ENCODE measurements at regions not wholly inside any gene's neighbourhood (a gene's known extent, or its start where the extent isn't known, plus 50 kb on each side); places are given as distances from the start of the nearest gene placed in this dataset.

DNA sequence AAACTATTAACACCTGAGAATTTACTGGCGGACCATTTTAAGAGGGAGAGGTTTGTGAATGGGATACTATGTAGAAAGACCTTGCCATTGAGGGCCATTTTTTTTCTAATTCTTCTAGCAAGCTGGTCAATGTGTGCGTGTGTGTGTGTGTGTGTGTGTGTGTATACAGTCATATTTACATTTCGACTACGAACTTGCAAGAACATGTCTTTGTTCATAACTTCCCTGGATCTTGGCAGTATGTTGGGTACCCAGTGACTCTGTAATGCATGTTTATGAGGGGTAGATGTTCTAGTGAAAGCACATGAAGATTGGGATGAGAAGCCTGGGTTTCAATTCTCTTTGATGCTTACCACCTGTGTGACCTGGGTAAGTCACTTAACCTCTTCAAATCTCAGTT, 133.6 kb downstream of the UBE2E3 start:
- DNase-seq (ENCODE audit: low read depth): no peak

GRCh38 chr2:181116261-181116660, 135.9 kb downstream of the UBE2E3 start:
- DNase-seq (ENCODE audit: low read depth): no peak

GRCh38 chr2:181117206-181117925, 137.0 kb downstream of the UBE2E3 start:
- no peak for DNase-seq (ENCODE audit: low read depth)

- peak; percentile 34 for DNase-seq (ENCODE audit: low read depth)
Observed at GRCh38 chr2:181120625-181121024, 140.2 kb downstream of the UBE2E3 start.

DNA sequence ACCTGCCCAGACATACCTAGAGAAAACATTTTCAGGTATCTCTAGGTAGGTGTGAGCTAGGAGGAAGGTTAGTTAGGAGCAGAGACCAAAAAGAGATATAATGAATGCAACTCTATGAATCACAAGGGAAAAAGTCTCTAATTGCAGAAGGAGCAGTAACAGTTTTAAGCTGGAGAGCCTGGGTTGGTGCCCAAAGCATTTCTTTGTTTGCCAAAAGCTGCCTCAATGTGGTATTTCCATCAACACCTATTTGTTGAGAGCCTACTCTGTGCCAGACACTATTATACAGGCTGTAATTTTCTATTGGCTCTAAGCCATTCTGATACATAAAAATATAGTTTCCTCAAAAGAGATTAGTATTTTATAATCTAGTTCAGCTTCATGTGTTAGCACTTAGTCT, 141.6 kb downstream of the UBE2E3 start:
- DNase-seq (ENCODE audit: low read depth): no peak

DNA sequence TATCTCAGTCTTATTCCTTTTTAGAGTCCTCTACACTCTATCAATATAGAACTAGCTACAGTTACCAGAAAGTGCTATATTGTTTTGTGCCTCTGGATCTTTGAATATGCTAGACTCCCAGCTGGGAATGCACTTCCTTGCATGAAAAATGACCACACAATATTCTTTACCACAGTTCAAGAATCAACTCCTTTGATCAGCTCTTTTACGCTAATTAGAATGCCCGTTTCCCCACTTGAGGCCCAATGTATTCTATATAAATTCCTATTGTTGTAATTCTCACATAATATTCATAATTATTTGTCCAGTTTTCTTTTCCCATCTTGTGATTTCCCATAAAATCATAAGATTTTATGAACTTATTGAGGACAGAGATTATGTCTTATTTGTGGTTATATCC, 142.2 kb downstream of the UBE2E3 start:
- DNase-seq (ENCODE audit: low read depth): no peak

GRCh38 chr2:181123798-181124231, 143.4 kb downstream of the UBE2E3 start:
- no peak for DNase-seq (ENCODE audit: low read depth)

DNA sequence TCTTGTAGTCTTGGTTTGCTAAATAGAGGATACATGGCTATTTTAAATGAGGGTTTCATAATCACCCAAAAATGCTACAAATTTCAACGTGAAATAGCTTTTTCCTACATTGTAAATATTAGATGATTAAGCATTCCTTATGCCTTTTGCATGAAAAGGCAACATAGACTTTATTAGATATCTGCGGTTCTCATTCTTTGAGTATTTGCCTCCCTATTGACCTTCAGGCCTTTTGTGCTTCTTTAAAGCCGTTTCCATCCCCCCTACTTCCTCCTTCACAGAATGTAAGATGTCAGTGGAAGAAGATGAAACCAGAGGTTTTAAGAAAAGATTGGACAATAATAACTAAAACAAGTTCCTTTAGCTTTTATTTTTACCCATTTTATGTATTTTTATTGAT, 144.1 kb downstream of the UBE2E3 start:
- no peak for DNase-seq (ENCODE audit: low read depth)

- DNase-seq (ENCODE audit: low read depth): no peak
Observed at GRCh38 chr2:181125359-181125758, 145.0 kb downstream of the UBE2E3 start.

- no peak for DNase-seq (ENCODE audit: low read depth)
Observed at GRCh38 chr2:181126311-181126868, 146.0 kb downstream of the UBE2E3 start.

GRCh38 chr2:181128199-181128598, 147.8 kb downstream of the UBE2E3 start:
- DNase-seq (ENCODE audit: low read depth): no peak

DNA sequence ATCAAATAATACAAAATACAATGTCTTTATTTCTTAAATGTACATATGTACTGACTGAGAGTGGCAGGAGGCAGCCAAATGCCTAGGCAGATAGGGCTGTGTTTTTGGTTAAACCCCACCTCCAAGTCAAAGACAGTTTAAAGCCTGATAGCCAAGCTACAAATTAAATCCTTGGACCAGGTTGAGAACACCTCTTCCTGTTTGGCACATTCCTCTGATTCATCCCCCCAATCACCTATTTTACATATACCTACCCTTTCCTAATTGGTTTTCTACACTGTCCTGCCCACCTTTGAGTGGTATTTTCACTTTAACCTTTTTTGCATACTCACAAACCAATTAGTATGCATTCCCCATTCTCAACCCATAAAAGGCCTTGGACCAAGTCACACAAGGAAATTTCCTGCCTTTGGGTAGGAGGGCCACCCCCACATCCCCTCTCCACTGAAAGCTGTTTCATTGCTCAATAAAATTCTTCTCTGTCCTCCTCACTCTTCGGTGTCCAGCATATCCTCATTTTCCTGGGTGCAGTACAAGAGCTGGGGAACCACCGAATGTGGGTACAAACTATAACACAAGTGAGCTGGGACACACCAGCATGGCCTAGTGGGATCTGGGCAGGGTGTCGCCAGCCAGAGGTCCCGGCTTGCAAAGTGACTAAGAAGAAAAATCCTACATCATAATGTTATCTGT, 149.1 kb downstream of the UBE2E3 start:
- DNase-seq (ENCODE audit: low read depth): no peak

DNA sequence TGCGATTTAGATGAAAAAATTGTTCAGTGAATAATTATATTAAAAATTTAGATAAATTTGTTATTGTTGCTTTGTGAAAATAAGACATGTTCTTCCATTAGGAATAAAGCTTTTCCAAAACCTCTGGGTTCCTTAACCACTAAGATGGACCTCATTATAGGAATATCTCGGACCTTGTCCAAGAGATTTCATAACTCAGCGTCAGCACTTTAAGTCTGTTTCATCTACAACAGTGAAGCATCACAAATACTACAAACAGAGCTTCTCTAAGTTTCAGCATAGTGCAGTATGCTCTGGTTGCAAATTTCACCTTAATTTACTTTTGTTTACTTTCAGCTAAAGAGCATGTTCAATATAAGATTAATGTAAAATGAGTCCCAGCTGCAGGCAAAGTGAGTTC, 150.3 kb downstream of the UBE2E3 start:
- DNase-seq (ENCODE audit: low read depth): no peak

GRCh38 chr2:181131584-181131983, 151.2 kb downstream of the UBE2E3 start:
- no peak for DNase-seq (ENCODE audit: low read depth)

GRCh38 chr2:181138816-181139215, 158.4 kb downstream of the UBE2E3 start:
- DNase-seq (ENCODE audit: low read depth): peak; percentile 53

- DNase-seq (ENCODE audit: low read depth): no peak
Observed at GRCh38 chr2:181139831-181140230, 159.4 kb downstream of the UBE2E3 start.

GRCh38 chr2:181140414-181140813, 160.0 kb downstream of the UBE2E3 start:
- DNase-seq (ENCODE audit: low read depth): peak; percentile 20

DNA sequence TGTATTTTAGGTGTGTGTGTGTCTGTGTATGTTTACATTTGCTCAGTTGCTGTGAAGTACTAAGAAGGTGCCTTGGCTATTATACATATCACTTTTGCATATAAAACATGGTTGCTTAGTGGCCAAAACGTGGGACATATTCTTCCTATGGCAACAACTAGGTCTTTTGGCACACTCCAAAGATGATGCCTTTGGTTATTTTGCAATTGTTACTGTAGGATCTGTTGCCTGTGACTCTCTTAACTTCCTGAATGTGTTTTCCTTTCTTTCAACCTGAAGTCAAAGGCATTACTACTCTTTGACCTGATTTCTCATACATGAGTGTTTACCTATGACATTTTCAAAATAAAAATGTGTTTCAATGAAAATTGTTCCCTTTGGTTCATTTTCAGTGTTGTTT, 160.5 kb downstream of the UBE2E3 start:
- DNase-seq (ENCODE audit: low read depth): no peak

DNA sequence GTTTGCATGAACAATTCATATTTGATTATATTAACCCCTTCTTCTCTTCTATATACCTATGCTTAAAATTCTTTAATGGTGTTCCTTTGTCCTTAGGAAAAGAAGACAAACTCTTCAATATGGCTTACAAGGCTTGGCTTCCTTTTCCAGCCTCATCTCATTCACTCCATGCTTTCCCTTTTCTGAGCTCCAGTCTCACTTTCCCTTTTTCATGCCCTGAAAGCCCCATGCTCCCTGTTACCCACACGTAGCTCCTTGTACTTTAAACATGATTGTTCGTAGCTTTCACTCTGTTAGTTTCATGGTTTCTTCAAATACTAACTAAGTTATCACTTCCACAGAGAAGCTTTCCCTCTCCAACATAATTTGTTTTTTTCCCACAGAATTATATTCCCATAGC, 161.3 kb downstream of the UBE2E3 start:
- DNase-seq (ENCODE audit: low read depth): no peak

DNA sequence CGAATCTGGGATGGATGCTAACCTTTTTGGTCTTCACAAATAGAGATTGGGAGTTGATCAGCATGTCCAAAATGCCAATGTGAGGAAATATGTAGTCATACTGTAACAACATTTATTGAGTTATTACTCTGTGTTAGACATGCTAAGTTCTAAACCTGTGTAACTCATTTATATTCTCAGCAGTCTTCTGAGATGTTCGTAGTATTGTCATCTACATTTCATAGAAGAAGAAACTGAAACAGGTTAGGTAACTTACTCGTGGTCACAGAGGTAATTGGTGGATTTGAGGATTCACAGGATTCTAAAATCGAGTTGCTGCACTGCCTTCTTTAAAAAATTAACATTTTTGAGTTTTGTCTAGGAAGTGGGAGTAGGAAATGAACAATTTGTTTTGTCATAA, 162.1 kb downstream of the UBE2E3 start:
- no peak for DNase-seq (ENCODE audit: low read depth)

- no peak for DNase-seq (ENCODE audit: low read depth)
Observed at GRCh38 chr2:181143790-181144300, 163.4 kb downstream of the UBE2E3 start.

GRCh38 chr2:181145645-181146044, 165.2 kb downstream of the UBE2E3 start:
- DNase-seq (ENCODE audit: low read depth): no peak

DNA sequence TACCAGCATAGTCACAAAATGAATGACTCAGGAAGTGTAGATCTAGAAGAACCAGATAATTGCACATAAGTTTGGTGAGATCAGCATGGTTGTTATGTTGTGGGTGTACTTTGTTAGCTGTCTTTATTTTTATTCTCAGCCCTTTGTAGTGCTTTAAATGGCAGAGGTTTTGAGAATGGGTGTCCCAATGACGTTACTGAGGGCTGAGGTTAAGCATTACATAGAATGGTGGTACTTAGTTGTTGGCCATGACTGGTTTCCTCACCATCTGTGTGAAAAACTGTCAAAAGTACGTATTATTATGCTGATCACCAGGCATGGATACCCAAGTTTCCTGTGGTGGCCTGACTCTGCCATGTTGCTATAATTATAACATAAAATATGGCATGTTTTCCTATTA, 165.8 kb downstream of the UBE2E3 start:
- DNase-seq (ENCODE audit: low read depth): no peak
